Activated CD8-positive, alpha-beta T cell treated with anti-CD3 and anti-CD28 coated beads, Interleukin-2, amount 10 ng/mL, durations not matched to agents 7 days and 5 days (primary cell): ENCODE measurements at regions not wholly inside any gene's neighbourhood (a gene's known extent, or its start where the extent isn't known, plus 50 kb on each side); places are given as distances from the start of the nearest gene placed in this dataset.

Experiments
- ATAC-seq: fragments of 150-1000 bp; cut with Tn5 transposase; one replicate; pipeline ENCODE4 v1.10.0; 2021; ENCODE audit warnings: moderate library complexity
- CTCF ChIA-PET: fragments of 350-600 bp; sonication (Branson Sonifier 250); formaldehyde crosslinking; loops from one replicate; lab custom pipeline; 2021; ENCODE audit warnings: antibody characterized with exemption; lab: Charles Lee
- POLR2A ChIA-PET: fragments of 350-600 bp; sonication (Branson Sonifier 250); formaldehyde crosslinking; loops from one replicate; lab custom pipeline; 2021; ENCODE audit warnings: antibody characterized with exemption; lab: Charles Lee
- DNase-seq: peaks from one replicate; pipeline ENCODE4 v3.0.0-alpha.2; 2020
- H3K27ac Mint-ChIP-seq: one replicate; pipeline ENCODE4 v1.8.0; 2021; ENCODE audit warnings: mild to moderate bottlenecking, mixed read lengths
- H3K27me3 Mint-ChIP-seq: one replicate; pipeline ENCODE4 v1.8.0; 2021; ENCODE audit warnings: low read depth, mixed read lengths
- H3K36me3 Mint-ChIP-seq: one replicate; pipeline ENCODE4 v1.8.0; 2021; ENCODE audit warnings: low read depth, mixed read lengths
- H3K4me1 Mint-ChIP-seq: one replicate; pipeline ENCODE4 v1.8.0; 2021; ENCODE audit warnings: low read depth, mixed read lengths
- H3K4me3 Mint-ChIP-seq: one replicate; pipeline ENCODE4 v1.8.0; 2021; ENCODE audit warnings: mild to moderate bottlenecking, mixed read lengths
- H3K9me3 Mint-ChIP-seq: one replicate; pipeline ENCODE4 v1.8.0; 2022; ENCODE audit warnings: mixed read lengths; ENCODE audit not compliant: insufficient read depth

DNA sequence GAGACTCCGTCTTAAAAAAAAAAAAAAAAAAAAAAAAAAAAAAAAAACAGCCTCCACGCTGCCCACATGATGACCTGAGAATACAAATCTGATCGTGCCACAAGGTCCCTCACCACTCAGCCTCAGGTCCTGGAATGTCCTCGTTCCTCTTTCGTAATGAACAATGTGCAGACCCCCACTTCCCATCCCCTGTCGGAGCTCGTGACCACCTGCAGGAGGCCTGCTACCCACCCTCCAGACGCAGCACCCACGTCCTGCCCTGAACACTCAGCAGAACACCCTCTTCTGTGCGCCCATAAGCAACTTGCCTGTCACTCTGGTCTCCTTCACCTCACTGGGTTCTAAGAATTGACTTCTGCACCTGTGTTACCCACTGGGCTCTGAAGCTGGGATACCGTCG is 166.4 kb downstream of the KATNAL1 start:
- ChIA-PET CTCF (interaction anchor here (10.3 kb wide), 1 partner anchor 8 kb away, joined by 171 read pairs; no protein-coding TSS in a partner anchor), POLR2A (no interaction called here)
- no peak overlapping the region for H3K27ac Mint-ChIP-seq
- ATAC-seq (no peak), DNase-seq (no peak)
- no peak overlapping the region for H3K4me3 Mint-ChIP-seq
- peaks cover 31% of the 10 kb centered on the region for H3K4me1 Mint-ChIP-seq
- peaks cover 8% of the 10 kb centered on the region for H3K36me3 Mint-ChIP-seq
- no peaks in the 10 kb centered on the region for H3K9me3 Mint-ChIP-seq
- peaks cover 10% of the 10 kb centered on the region for H3K27me3 Mint-ChIP-seq

- H3K27ac Mint-ChIP-seq, result no peak overlapping the region
- ATAC-seq (no peak), DNase-seq (no peak)
- H3K27me3 Mint-ChIP-seq, result peaks cover 13% of the 10 kb centered on the region
- peaks cover 1% of the 10 kb centered on the region for H3K36me3 Mint-ChIP-seq
- no peak overlapping the region for H3K4me3 Mint-ChIP-seq
- CTCF ChIA-PET, result no interaction called here
- H3K9me3 Mint-ChIP-seq, result no peaks in the 10 kb centered on the region
- POLR2A ChIA-PET, result interaction anchor here (1.1 kb wide), 1 partner anchor 8 kb away, joined by 3 read pairs; no protein-coding TSS in a partner anchor
- H3K4me1 Mint-ChIP-seq, result peaks cover 16% of the 10 kb centered on the region
These were observed 168.8 kb downstream of the KATNAL1 start for GRCh38 chr13:30138511-30138910.

GRCh38 chr13:30135868-30136267 is 171.5 kb downstream of the KATNAL1 start:
- ATAC-seq (no peak), DNase-seq (no peak)
- peaks cover 11% of the 10 kb centered on the region for H3K27me3 Mint-ChIP-seq
- no peaks in the 10 kb centered on the region for H3K9me3 Mint-ChIP-seq
- CTCF ChIA-PET, result interaction anchor here (1.8 to 5.7 kb wide), 3 partner anchors 10 to 23 kb away, joined by 5 to 171 read pairs (median 46); no protein-coding TSS in a partner anchor
- peaks cover 11% of the 10 kb centered on the region for H3K4me1 Mint-ChIP-seq
- no peak overlapping the region for H3K4me3 Mint-ChIP-seq
- H3K27ac Mint-ChIP-seq, result no peak overlapping the region
- POLR2A ChIA-PET, result no interaction called here
- no peaks in the 10 kb centered on the region for H3K36me3 Mint-ChIP-seq

- DNase-seq, result no peak
- no peaks in the 10 kb centered on the region for H3K9me3 Mint-ChIP-seq
- H3K36me3 Mint-ChIP-seq, result no peaks in the 10 kb centered on the region
- H3K4me3 Mint-ChIP-seq, result no peak overlapping the region
- ChIA-PET CTCF (interaction anchor here (1.8 to 5.7 kb wide), 4 partner anchors 10 to 24 kb away, joined by 5 to 171 read pairs (median 31); no protein-coding TSS in a partner anchor), POLR2A (interaction anchor here (1.2 kb wide), 1 partner anchor 14 kb away, joined by 3 read pairs; no protein-coding TSS in a partner anchor)
- H3K27me3 Mint-ChIP-seq, result peaks cover 10% of the 10 kb centered on the region
- no peak overlapping the region for H3K27ac Mint-ChIP-seq
- H3K4me1 Mint-ChIP-seq, result peaks cover 11% of the 10 kb centered on the region
- no peak for ATAC-seq
These were observed 172.0 kb downstream of the KATNAL1 start for GRCh38 chr13:30135351-30135750.

DNA sequence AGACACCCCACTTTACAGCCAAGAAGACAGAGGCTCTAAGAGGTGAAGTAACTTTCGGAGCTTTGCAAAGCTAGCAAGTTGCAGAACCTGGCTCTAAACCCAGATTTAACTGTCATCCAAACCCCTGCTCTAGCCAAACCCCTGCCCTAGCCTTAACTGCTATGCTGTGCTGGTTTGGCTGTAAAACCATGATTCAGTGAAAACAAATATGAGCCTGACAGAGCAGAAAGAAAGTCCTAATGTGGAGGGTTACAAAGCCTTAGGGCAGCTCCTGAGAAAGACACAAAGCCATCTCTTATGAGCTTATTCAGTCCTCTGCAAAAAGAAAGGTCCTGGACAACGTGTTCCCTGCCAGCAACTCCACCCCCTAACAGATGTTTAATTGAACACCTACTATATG is 172.8 kb downstream of the KATNAL1 start:
- H3K36me3 Mint-ChIP-seq, result no peaks in the 10 kb centered on the region
- H3K9me3 Mint-ChIP-seq, result no peaks in the 10 kb centered on the region
- no peak overlapping the region for H3K27ac Mint-ChIP-seq
- CTCF ChIA-PET, result interaction anchor here (1.3 to 5.7 kb wide), 6 partner anchors 11 to 208 kb away, joined by 3 to 171 read pairs (median 12); no protein-coding TSS in a partner anchor
- peaks cover 11% of the 10 kb centered on the region for H3K4me1 Mint-ChIP-seq
- H3K27me3 Mint-ChIP-seq, result peaks cover 10% of the 10 kb centered on the region
- H3K4me3 Mint-ChIP-seq, result no peak overlapping the region
- no peak for ATAC-seq
- no peak for DNase-seq
- POLR2A ChIA-PET, result interaction anchor here (1.2 kb wide), 1 partner anchor 13 kb away, joined by 3 read pairs; no protein-coding TSS in a partner anchor

GRCh38 chr13:30133996-30134395 is 173.4 kb downstream of the KATNAL1 start:
- ChIA-PET POLR2A (interaction anchor here (1.2 kb wide), 1 partner anchor 12 kb away, joined by 3 read pairs; no protein-coding TSS in a partner anchor), CTCF (interaction anchor here (1.3 to 5.7 kb wide), 8 partner anchors 12 to 240 kb away, joined by 3 to 171 read pairs (median 15); no protein-coding TSS in a partner anchor)
- Mint-ChIP-seq H3K27ac (no peak overlapping the region), H3K36me3 (no peaks in the 10 kb centered on the region), H3K4me1 (peaks cover 11% of the 10 kb centered on the region), H3K4me3 (no peak overlapping the region), H3K9me3 (no peaks in the 10 kb centered on the region), H3K27me3 (peaks cover 8% of the 10 kb centered on the region)
- DNase-seq, result no peak
- no peak for ATAC-seq

GRCh38 chr13:30133554-30133912 is 173.8 kb downstream of the KATNAL1 start:
- ATAC-seq (no peak), DNase-seq (no peak)
- ChIA-PET CTCF (interaction anchor here (1.0 to 5.7 kb wide), 14 partner anchors 12 to 475 kb away, joined by 3 to 171 read pairs (median 12); no protein-coding TSS in a partner anchor), POLR2A (interaction anchor here (2.5 kb wide), 1 partner anchor 173 kb away, joined by 7 read pairs; the partner anchor contains the start of gene KATNAL1)
- no peaks in the 10 kb centered on the region for H3K9me3 Mint-ChIP-seq
- H3K36me3 Mint-ChIP-seq, result no peaks in the 10 kb centered on the region
- peaks cover 8% of the 10 kb centered on the region for H3K27me3 Mint-ChIP-seq
- peaks cover 11% of the 10 kb centered on the region for H3K4me1 Mint-ChIP-seq
- H3K27ac Mint-ChIP-seq, result no peak overlapping the region
- no peak overlapping the region for H3K4me3 Mint-ChIP-seq

GRCh38 chr13:30132623-30133553 is 174.5 kb downstream of the KATNAL1 start:
- ChIA-PET CTCF (interaction anchor here (0.5 to 5.7 kb wide), 97 partner anchors 11 to 673 kb away, joined by 3 to 171 read pairs (median 5); partner anchors contain the start of genes HMGB1, KATNAL1 and UBL3), POLR2A (interaction anchor here (0.6 to 2.5 kb wide), 12 partner anchors 13 to 484 kb away, joined by 3 to 10 read pairs (median 4); partner anchors contain the start of genes HMGB1, KATNAL1 and USPL1)
- no peak overlapping the region for H3K4me3 Mint-ChIP-seq
- peaks cover 11% of the 10 kb centered on the region for H3K4me1 Mint-ChIP-seq
- ATAC-seq (peak; percentile 100), DNase-seq (peak; percentile 98)
- H3K27me3 Mint-ChIP-seq, result peaks cover 3% of the 10 kb centered on the region
- no peaks in the 10 kb centered on the region for H3K36me3 Mint-ChIP-seq
- H3K9me3 Mint-ChIP-seq, result no peaks in the 10 kb centered on the region
- H3K27ac Mint-ChIP-seq, result peak overlapping the region; percentile 45

DNA sequence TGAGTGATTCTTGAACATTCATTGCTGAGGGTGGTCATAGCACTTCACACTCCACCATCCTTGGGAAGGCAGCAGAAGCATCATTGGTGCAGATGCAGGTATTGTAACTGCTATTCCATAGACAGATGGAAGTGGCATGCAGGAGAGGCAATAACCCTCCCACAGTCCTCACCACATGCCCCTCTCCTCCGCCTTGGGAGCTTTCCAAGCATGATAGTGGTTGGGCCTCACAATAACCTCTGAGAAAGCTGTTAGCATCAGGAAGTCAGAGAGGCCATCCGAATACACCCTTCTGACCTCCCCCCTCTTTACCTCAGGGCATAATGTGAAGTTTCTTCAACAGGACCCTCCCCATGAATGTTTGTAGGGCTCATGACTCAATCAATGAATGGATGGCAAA is 177.9 kb downstream of the KATNAL1 start:
- CTCF ChIA-PET, result interaction anchor here (0.6 to 4.2 kb wide), 5 partner anchors 14 to 767 kb away, joined by 3 to 104 read pairs (median 4); no protein-coding TSS in a partner anchor
- Mint-ChIP-seq H3K36me3 (no peaks in the 10 kb centered on the region), H3K9me3 (no peaks in the 10 kb centered on the region), H3K27ac (no peak overlapping the region), H3K27me3 (no peaks in the 10 kb centered on the region), H3K4me1 (peaks cover 11% of the 10 kb centered on the region), H3K4me3 (no peak overlapping the region)
- POLR2A ChIA-PET, result interaction anchor here (0.6 kb wide), 1 partner anchor 436 kb away, joined by 5 read pairs; no protein-coding TSS in a partner anchor
- ATAC-seq (no peak), DNase-seq (no peak)

DNA sequence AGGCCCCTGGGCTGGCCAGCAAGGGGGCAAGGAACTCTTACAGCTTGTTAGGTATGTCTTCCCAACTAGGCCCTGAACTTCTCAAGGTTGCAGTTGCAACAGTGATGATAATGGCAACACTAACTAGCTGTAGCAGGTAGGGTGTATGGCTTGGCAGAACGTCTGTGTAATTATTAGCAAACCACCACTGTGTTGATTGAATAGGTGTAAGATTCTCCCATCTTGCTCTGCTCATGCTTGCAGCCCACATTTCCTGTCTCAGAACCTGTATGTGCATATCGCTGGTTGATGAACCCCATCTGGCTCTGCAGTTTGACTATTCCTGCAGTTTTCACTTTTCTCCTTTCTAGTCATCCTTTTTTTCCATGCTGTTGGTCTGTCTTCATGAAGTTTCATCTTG is 178.8 kb downstream of the KATNAL1 start:
- Mint-ChIP-seq H3K9me3 (no peaks in the 10 kb centered on the region), H3K4me3 (no peak overlapping the region), H3K4me1 (peaks cover 11% of the 10 kb centered on the region), H3K27ac (no peak overlapping the region), H3K36me3 (no peaks in the 10 kb centered on the region), H3K27me3 (no peaks in the 10 kb centered on the region)
- CTCF ChIA-PET, result interaction anchor here (3.2 to 3.7 kb wide), 2 partner anchors 14 to 30 kb away, joined by 21 read pairs; no protein-coding TSS in a partner anchor
- POLR2A ChIA-PET, result no interaction called here
- ATAC-seq, result no peak
- no peak for DNase-seq

DNA sequence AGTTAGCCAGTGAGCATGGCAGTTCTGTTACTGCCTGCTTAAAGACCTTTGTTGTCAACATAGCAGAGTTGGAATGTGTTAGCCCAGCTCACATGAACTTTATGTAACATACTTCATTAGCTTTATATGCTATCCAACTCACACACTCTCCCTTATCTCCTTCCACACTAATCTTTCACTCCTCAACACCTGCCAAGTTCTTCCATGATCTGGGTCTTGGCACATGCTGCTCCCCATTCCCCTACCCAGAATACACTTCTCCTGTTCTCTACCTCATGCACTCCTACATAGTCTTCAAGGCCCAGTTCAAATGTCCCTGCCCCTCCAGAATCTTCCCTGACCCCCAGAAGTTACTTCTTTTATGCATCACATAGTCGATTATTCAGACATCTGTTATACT is 179.3 kb downstream of the KATNAL1 start:
- DNase-seq (no peak), ATAC-seq (no peak)
- peaks cover 7% of the 10 kb centered on the region for H3K4me1 Mint-ChIP-seq
- H3K36me3 Mint-ChIP-seq, result no peaks in the 10 kb centered on the region
- peak overlapping the region; percentile 9 for H3K27ac Mint-ChIP-seq
- H3K27me3 Mint-ChIP-seq, result no peaks in the 10 kb centered on the region
- POLR2A ChIA-PET, result no interaction called here
- no peak overlapping the region for H3K4me3 Mint-ChIP-seq
- CTCF ChIA-PET, result interaction anchor here (2.0 to 3.7 kb wide), 3 partner anchors 13 to 30 kb away, joined by 6 to 21 read pairs (median 21); no protein-coding TSS in a partner anchor
- no peaks in the 10 kb centered on the region for H3K9me3 Mint-ChIP-seq
